Tibial artery (tissue), 4 donors: ENCODE measurements at regions not wholly inside any gene's neighbourhood (a gene's known extent, or its start where the extent isn't known, plus 50 kb on each side); places are given as distances from the start of the nearest gene placed in this dataset.

ENCODE experiments used
- DNase-seq, 2 donors: peaks; one replicate each; pipeline ENCODE4 v3.0.0-alpha.2; 2019
- H3K27ac ChIP-seq, 2 donors: fragments of 200-600 bp; sonication (generic) in 1 of 2; 1 replicate in 1 of 2; 2 replicates in 1 of 2; pipeline ENCODE4 v1.5.1; 2018 to 2019; ENCODE audit warnings: mild to moderate bottlenecking in 1 of 2
- H3K27me3 ChIP-seq, 2 donors: fragments of 200-600 bp; sonication (generic) in 1 of 2; one replicate each; pipeline versions ENCODE4 v1.5.1 to v1.6.0; 2016 to 2019
- H3K36me3 ChIP-seq, 3 donors: fragments of 200-600 bp; sonication (generic) in 2 of 3; one replicate each; pipeline ENCODE4 v1.5.1; 2016 to 2019; ENCODE audit warnings: mild to moderate bottlenecking in 2 of 3
- H3K4me1 ChIP-seq, 4 donors: fragments of 200-600 bp; sonication (generic) in 2 of 4; 1 replicate in 3 of 4; 2 replicates in 1 of 4; pipeline ENCODE4 v1.5.1; 2016 to 2019
- H3K4me3 ChIP-seq, 2 donors: fragments of 200-600 bp; sonication (generic) in 1 of 2; 1 replicate in 1 of 2; 2 replicates in 1 of 2; pipeline ENCODE4 v1.5.1; 2018 to 2019; ENCODE audit warnings: mild to moderate bottlenecking in 2 of 2
- H3K9me3 ChIP-seq, 3 donors: fragments of 200-600 bp; sonication (generic) in 1 of 3; one replicate each; pipeline ENCODE4 v1.5.1; 2016 to 2019
- intact Hi-C: fragments of 100-400 bp; cut with DNase I; formaldehyde crosslinking; loops from one replicate; pipeline ENCODE4 v1.15.0; 2023; ENCODE audit warnings: low total_unique reads
- TF ChIP-seq, protein P1 (sequence below), 2 experiments: fragments of 200-600 bp in 1 of 2; fragments of 450-650 bp in 1 of 2; IDR thresholded peaks; one replicate each; pipeline ENCODE4 v1.5.1; 2017 to 2019; ENCODE audit warnings: antibody characterized with exemption in 2 of 2, mild to moderate bottlenecking in 1 of 2, moderate library complexity in 1 of 2

DNA sequence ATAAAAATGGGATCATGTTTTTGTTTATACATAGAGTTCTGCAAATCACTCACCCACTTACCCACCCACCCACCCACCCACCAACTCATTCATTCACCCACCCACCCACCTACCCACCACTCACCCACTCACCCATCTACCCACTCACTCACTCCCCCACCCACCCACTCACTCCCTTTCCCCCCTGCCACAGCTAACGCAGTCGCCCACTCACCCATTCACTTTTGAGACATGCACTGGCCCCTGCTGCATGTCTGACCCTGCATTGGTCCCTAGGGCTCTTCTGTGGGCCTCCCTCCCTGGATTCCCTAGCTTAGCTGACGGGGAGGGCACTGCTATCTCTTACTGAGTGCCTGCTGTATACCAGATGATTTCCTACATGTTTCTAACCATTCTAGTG, 100.4 kb upstream of the CSF3R start:
- intact Hi-C loops = no loop called here
- Histone ChIP-seq H3K27me3 (peaks cover 0 to 78% of the 10 kb centered on the region in 2 donors), H3K4me3 (no peak overlapping the region), H3K27ac (no peak overlapping the region), H3K36me3 (no peaks in the 10 kb centered on the region), H3K4me1 (no peaks in the 10 kb centered on the region), H3K9me3 (no peaks in the 10 kb centered on the region)
- DNase-seq = no peak
- TF ChIP-seq, protein P1, sequence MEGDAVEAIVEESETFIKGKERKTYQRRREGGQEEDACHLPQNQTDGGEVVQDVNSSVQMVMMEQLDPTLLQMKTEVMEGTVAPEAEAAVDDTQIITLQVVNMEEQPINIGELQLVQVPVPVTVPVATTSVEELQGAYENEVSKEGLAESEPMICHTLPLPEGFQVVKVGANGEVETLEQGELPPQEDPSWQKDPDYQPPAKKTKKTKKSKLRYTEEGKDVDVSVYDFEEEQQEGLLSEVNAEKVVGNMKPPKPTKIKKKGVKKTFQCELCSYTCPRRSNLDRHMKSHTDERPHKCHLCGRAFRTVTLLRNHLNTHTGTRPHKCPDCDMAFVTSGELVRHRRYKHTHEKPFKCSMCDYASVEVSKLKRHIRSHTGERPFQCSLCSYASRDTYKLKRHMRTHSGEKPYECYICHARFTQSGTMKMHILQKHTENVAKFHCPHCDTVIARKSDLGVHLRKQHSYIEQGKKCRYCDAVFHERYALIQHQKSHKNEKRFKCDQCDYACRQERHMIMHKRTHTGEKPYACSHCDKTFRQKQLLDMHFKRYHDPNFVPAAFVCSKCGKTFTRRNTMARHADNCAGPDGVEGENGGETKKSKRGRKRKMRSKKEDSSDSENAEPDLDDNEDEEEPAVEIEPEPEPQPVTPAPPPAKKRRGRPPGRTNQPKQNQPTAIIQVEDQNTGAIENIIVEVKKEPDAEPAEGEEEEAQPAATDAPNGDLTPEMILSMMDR (IDR thresholded peaks at IDR 0.05) = no peak

- peaks cover 0 to 73% of the 10 kb centered on the region in 2 donors for H3K27me3 ChIP-seq
- H3K9me3 ChIP-seq = no peaks in the 10 kb centered on the region
- no peaks in the 10 kb centered on the region for H3K4me1 ChIP-seq
- no peak overlapping the region for H3K27ac ChIP-seq
- TF ChIP-seq, protein P1 (IDR thresholded peaks at IDR 0.05) = no peak
- intact Hi-C loops = no loop called here
- no peak overlapping the region for H3K4me3 ChIP-seq
- no peaks in the 10 kb centered on the region for H3K36me3 ChIP-seq
- DNase-seq = no peak
Measured at GRCh38 chr1:36582066-36582755, 99.5 kb upstream of the CSF3R start.

GRCh38 chr1:36580524-36580923, 97.8 kb upstream of the CSF3R start:
- H3K4me1 ChIP-seq = no peaks in the 10 kb centered on the region
- TF ChIP-seq, protein P1 (IDR thresholded peaks at IDR 0.05) = no peak
- H3K4me3 ChIP-seq = no peak overlapping the region
- H3K27me3 ChIP-seq = peaks cover 0 to 71% of the 10 kb centered on the region in 2 donors
- no peak overlapping the region for H3K27ac ChIP-seq
- intact Hi-C loops = no loop called here
- DNase-seq = no peak
- H3K36me3 ChIP-seq = no peaks in the 10 kb centered on the region
- H3K9me3 ChIP-seq = no peaks in the 10 kb centered on the region

- Histone ChIP-seq H3K27me3 (peaks cover 0 to 72% of the 10 kb centered on the region in 2 donors), H3K27ac (no peak overlapping the region), H3K36me3 (no peaks in the 10 kb centered on the region), H3K4me3 (no peak overlapping the region), H3K9me3 (no peaks in the 10 kb centered on the region), H3K4me1 (no peaks in the 10 kb centered on the region)
- DNase-seq = no peak
- intact Hi-C loops = no loop called here
- TF ChIP-seq, protein P1 (IDR thresholded peaks at IDR 0.05) = no peak
Measured at GRCh38 chr1:36579039-36579438, 96.3 kb upstream of the CSF3R start.

DNA sequence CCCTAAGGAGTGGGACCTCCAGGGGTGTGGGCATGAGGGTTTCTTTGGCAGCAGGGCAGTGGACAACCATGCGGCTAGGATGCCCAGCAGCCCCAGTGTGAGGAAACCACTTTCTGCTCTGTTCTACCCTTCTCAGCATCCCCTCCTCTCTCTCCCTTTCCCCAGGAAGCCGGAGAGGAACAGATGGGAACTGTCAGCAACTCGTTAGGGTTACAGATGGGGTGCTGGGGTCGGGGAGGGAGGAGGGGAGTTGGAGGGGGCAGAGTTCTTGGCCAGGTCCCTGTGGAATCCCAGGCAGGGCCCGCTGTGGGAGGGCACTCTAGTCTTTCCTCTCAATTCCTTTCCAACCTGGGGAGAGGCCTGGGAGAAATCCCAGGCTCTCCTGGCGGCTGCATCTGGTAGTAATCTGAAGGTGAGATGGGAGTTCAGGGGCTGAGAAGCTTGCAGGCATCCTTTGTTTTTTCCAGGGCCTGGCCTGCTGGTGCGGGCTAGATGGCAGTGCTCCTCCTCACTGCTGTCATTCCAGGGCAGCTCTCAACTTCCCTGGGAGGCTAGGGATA, 93.9 kb upstream of the CSF3R start:
- Histone ChIP-seq H3K36me3 (no peaks in the 10 kb centered on the region), H3K4me3 (no peak overlapping the region), H3K9me3 (no peaks in the 10 kb centered on the region), H3K27ac (no peak overlapping the region), H3K4me1 (no peaks in the 10 kb centered on the region), H3K27me3 (peaks cover 0 to 74% of the 10 kb centered on the region in 2 donors)
- no peak for DNase-seq
- intact Hi-C loops = no loop called here
- TF ChIP-seq, protein P1 (IDR thresholded peaks at IDR 0.05) = no peak
